Mesodermal cell (in vitro differentiated cells): ENCODE measurements at regions not wholly inside any gene's neighbourhood (a gene's known extent, or its start where the extent isn't known, plus 50 kb on each side); places are given as distances from the start of the nearest gene placed in this dataset.

ENCODE experiments used
- H3K27ac ChIP-seq: 2 replicates; pipeline ENCODE4 v1.7.0; 2013; ENCODE audit warnings: mild to moderate bottlenecking, low read depth, low read length, moderate library complexity; ENCODE audit not compliant: severe bottlenecking
- H3K36me3 ChIP-seq: 2 replicates; pipeline ENCODE4 v1.7.1; 2013; ENCODE audit warnings: mild to moderate bottlenecking, low read length, moderate library complexity; ENCODE audit not compliant: control insufficient read depth, insufficient read depth
- H3K4me1 ChIP-seq: one replicate; pipeline ENCODE4 v1.7.1; 2013; ENCODE audit warnings: mild to moderate bottlenecking, low read length; ENCODE audit not compliant: insufficient read depth, control insufficient read depth, poor library complexity, severe bottlenecking
- H3K4me3 ChIP-seq: 2 replicates; pipeline ENCODE4 v1.7.0; 2013; ENCODE audit warnings: low read length, control low read depth, mild to moderate bottlenecking; ENCODE audit not compliant: insufficient read depth, poor library complexity, severe bottlenecking; ENCODE audit errors: extremely low read depth
- H3K9me3 ChIP-seq: 2 replicates; pipeline ENCODE4 v1.7.1; 2013; ENCODE audit warnings: mild to moderate bottlenecking, low read length, moderate library complexity; ENCODE audit not compliant: control insufficient read depth
- WGBS, 2 experiments: methylation state at CpG; one replicate each; pipeline ENCODE4 v1.1.5; 2013; ENCODE audit warnings: missing lambda C conversion rate in 2 of 2; ENCODE audit not compliant: insufficient coverage in 2 of 2; 5-methylcytosine and 5-hydroxymethylcytosine counted together

GRCh38 chr16:8519179-8519578 lies 71.1 kb downstream of the TMEM114 start:
- 76 to 77% methylated on average over 3 of the region's 4 CpGs for WGBS, 2 experiments
- Histone ChIP-seq H3K27ac (no peak overlapping the region), H3K4me3 (no peak overlapping the region), H3K36me3 (no peaks in the 10 kb centered on the region), H3K9me3 (no peaks in the 10 kb centered on the region), H3K4me1 (no peaks in the 10 kb centered on the region)

- H3K27ac ChIP-seq: no peak overlapping the region
- 80 to 83% methylated on average over 1 to 2 of the region's 4 CpGs for WGBS, 2 experiments
- H3K9me3 ChIP-seq: no peaks in the 10 kb centered on the region
- no peaks in the 10 kb centered on the region for H3K4me1 ChIP-seq
- no peaks in the 10 kb centered on the region for H3K36me3 ChIP-seq
- no peak overlapping the region for H3K4me3 ChIP-seq
These were observed 73.0 kb downstream of the TMEM114 start for GRCh38 chr16:8517280-8517679.

GRCh38 chr16:8516471-8516870 lies 73.8 kb downstream of the TMEM114 start:
- WGBS, 2 experiments: 100% methylated on average over 1 of the region's 3 CpGs
- Histone ChIP-seq H3K36me3 (no peaks in the 10 kb centered on the region), H3K4me1 (no peaks in the 10 kb centered on the region), H3K4me3 (no peak overlapping the region), H3K9me3 (no peaks in the 10 kb centered on the region), H3K27ac (no peak overlapping the region)

GRCh38 chr16:8512941-8513624 lies 77.2 kb downstream of the TMEM114 start:
- WGBS, 2 experiments: 81 to 87% methylated on average over 7 of the region's 8 CpGs
- H3K4me1 ChIP-seq: no peaks in the 10 kb centered on the region
- H3K27ac ChIP-seq: no peak overlapping the region
- H3K36me3 ChIP-seq: no peaks in the 10 kb centered on the region
- no peaks in the 10 kb centered on the region for H3K9me3 ChIP-seq
- no peak overlapping the region for H3K4me3 ChIP-seq

GRCh38 chr16:8511464-8511863 lies 78.8 kb downstream of the TMEM114 start:
- Histone ChIP-seq H3K4me1 (no peaks in the 10 kb centered on the region), H3K9me3 (no peaks in the 10 kb centered on the region), H3K36me3 (no peaks in the 10 kb centered on the region), H3K27ac (no peak overlapping the region), H3K4me3 (no peak overlapping the region)
- 90 to 94% methylated on average over 4 of the region's 4 CpGs for WGBS, 2 experiments

GRCh38 chr16:8510160-8510559 lies 80.2 kb downstream of the TMEM114 start:
- 40 to 65% methylated on average over 1 to 3 of the region's 6 CpGs for WGBS, 2 experiments
- no peaks in the 10 kb centered on the region for H3K9me3 ChIP-seq
- no peak overlapping the region for H3K4me3 ChIP-seq
- no peaks in the 10 kb centered on the region for H3K36me3 ChIP-seq
- H3K27ac ChIP-seq: no peak overlapping the region
- H3K4me1 ChIP-seq: no peaks in the 10 kb centered on the region

- Histone ChIP-seq H3K4me1 (no peaks in the 10 kb centered on the region), H3K9me3 (no peaks in the 10 kb centered on the region), H3K27ac (no peak overlapping the region), H3K4me3 (no peak overlapping the region), H3K36me3 (no peaks in the 10 kb centered on the region)
- WGBS, 2 experiments: 26 to 35% methylated on average over 5 to 7 of the region's 7 CpGs
These were observed 84.9 kb downstream of the TMEM114 start for GRCh38 chr16:8505327-8505991.

GRCh38 chr16:8502446-8502845 lies 87.9 kb downstream of the TMEM114 start:
- 40% methylated on average over 1 of the region's 2 CpGs; no CpG with 5 or more reads in 1 of the 2 experiments for WGBS, 2 experiments
- H3K4me1 ChIP-seq: no peaks in the 10 kb centered on the region

GRCh38 chr16:8500351-8500750 lies 90.0 kb downstream of the TMEM114 start:
- Histone ChIP-seq H3K27ac (no peak overlapping the region), H3K9me3 (no peaks in the 10 kb centered on the region), H3K4me3 (no peak overlapping the region), H3K36me3 (no peaks in the 10 kb centered on the region), H3K4me1 (no peaks in the 10 kb centered on the region)
- WGBS, 2 experiments: no CpG with 5 or more reads among the region's 1 CpG

More at GRCh38 chr16:8502446-8502845, 87.9 kb downstream of the TMEM114 start:
- no peak overlapping the region for H3K4me3 ChIP-seq
- H3K9me3 ChIP-seq: no peaks in the 10 kb centered on the region
- H3K27ac ChIP-seq: no peak overlapping the region
- H3K36me3 ChIP-seq: no peaks in the 10 kb centered on the region

GRCh38 chr16:8496364-8496763 lies 93.9 kb downstream of the TMEM114 start:
- Histone ChIP-seq H3K36me3 (no peaks in the 10 kb centered on the region), H3K27ac (no peak overlapping the region), H3K4me3 (no peak overlapping the region), H3K9me3 (no peaks in the 10 kb centered on the region), H3K4me1 (no peaks in the 10 kb centered on the region)
- WGBS, 2 experiments: 73 to 85% methylated on average over 3 of the region's 3 CpGs

GRCh38 chr16:8493972-8494371 lies 96.3 kb downstream of the TMEM114 start:
- WGBS, 2 experiments: 29% methylated on average over 1 of the region's 1 CpG; no CpG with 5 or more reads in 1 of the 2 experiments
- H3K27ac ChIP-seq: no peak overlapping the region
- no peaks in the 10 kb centered on the region for H3K9me3 ChIP-seq
- H3K36me3 ChIP-seq: no peaks in the 10 kb centered on the region
- H3K4me1 ChIP-seq: no peaks in the 10 kb centered on the region
- no peak overlapping the region for H3K4me3 ChIP-seq
